Liver (tissue), 3 donors: ENCODE measurements at regions not wholly inside any gene's neighbourhood (a gene's known extent, or its start where the extent isn't known, plus 50 kb on each side); places are given as distances from the start of the nearest gene placed in this dataset.

ENCODE experiments used
- GABPA ChIP-seq, 2 donors: IDR thresholded peaks in 1 of 2; conservative IDR thresholded peaks in 1 of 2; 2 replicates each; pipeline ENCODE4 v1.6.1; 2016; ENCODE audit warnings: antibody characterized with exemption in 2 of 2, mild to moderate bottlenecking in 1 of 2, moderate library complexity in 1 of 2
- YY1 ChIP-seq: IDR thresholded peaks from 2 replicates; pipeline ENCODE4 v1.6.1; 2016; ENCODE audit warnings: antibody characterized with exemption, mild to moderate bottlenecking
- TF ChIP-seq, protein P1 (sequence below): IDR thresholded peaks from 2 replicates; pipeline ENCODE4 v1.6.1; 2016; ENCODE audit warnings: antibody characterized with exemption
- TF ChIP-seq, protein P2 (sequence below): fragments of 150-350 bp; IDR thresholded peaks from 2 replicates; pipeline ENCODE4 v1.5.1; 2017; ENCODE audit warnings: improper control_type of control experiment, low read depth, low read length; ENCODE audit not compliant: missing input control
- donor health status: healthy.
- donor health status: healthy.

DNA sequence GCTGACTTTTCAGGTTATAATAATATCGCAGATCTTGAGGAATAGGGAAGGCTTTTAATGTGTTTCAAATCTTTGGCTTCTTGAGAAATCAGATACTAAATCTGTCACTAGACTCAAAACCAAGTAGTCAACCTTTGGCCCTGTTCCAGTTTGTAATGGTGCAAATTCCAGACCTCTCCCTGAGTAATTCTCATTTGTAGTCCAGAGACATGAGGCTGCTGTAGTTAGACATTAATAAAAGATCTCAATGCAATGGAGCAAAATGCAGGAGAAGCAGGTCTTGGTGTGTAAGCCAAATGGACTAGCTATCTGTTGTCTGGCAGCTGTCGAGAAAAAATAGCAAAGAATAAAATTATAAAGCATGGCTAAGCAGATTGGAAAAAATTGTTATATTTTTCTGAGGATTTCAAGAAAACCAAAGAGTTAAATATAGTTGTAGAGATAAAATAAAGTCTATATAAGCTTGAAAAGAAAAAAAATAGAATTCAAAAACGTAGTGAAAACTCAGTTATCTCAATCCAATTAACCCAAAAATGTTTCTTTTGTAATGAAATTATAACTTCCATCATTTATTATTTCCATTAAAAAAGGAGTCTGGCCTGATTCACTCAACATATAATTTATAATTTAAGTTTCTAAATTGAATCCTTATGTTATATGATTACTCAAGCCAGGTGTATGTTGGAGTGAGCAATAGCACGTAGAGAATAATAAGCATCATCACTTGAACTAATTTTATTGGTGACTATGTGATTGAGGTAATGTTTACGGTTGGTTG lies 161.5 kb upstream of the ADGRB3 start:
- TF ChIP-seq, protein P1, sequence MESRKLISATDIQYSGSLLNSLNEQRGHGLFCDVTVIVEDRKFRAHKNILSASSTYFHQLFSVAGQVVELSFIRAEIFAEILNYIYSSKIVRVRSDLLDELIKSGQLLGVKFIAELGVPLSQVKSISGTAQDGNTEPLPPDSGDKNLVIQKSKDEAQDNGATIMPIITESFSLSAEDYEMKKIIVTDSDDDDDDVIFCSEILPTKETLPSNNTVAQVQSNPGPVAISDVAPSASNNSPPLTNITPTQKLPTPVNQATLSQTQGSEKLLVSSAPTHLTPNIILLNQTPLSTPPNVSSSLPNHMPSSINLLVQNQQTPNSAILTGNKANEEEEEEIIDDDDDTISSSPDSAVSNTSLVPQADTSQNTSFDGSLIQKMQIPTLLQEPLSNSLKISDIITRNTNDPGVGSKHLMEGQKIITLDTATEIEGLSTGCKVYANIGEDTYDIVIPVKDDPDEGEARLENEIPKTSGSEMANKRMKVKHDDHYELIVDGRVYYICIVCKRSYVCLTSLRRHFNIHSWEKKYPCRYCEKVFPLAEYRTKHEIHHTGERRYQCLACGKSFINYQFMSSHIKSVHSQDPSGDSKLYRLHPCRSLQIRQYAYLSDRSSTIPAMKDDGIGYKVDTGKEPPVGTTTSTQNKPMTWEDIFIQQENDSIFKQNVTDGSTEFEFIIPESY = no peak
- TF ChIP-seq YY1 = no peak
- TF ChIP-seq GABPA (IDR thresholded peaks at IDR 0.05 in 1 of 2, conservative IDR thresholded peaks at IDR 0.05 in 1 of 2) = no peak
- TF ChIP-seq, protein P2, sequence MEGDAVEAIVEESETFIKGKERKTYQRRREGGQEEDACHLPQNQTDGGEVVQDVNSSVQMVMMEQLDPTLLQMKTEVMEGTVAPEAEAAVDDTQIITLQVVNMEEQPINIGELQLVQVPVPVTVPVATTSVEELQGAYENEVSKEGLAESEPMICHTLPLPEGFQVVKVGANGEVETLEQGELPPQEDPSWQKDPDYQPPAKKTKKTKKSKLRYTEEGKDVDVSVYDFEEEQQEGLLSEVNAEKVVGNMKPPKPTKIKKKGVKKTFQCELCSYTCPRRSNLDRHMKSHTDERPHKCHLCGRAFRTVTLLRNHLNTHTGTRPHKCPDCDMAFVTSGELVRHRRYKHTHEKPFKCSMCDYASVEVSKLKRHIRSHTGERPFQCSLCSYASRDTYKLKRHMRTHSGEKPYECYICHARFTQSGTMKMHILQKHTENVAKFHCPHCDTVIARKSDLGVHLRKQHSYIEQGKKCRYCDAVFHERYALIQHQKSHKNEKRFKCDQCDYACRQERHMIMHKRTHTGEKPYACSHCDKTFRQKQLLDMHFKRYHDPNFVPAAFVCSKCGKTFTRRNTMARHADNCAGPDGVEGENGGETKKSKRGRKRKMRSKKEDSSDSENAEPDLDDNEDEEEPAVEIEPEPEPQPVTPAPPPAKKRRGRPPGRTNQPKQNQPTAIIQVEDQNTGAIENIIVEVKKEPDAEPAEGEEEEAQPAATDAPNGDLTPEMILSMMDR = no peak
